ENCODE measurements at regions not wholly inside any gene's neighbourhood (a gene's known extent, or its start where the extent isn't known, plus 50 kb on each side); places are given as distances from the start of the nearest gene placed in this dataset.

GRCh38 chr4:4694296-4694772 lies 152.5 kb upstream of the STX18 start:
- TF ChIP-seq CTCF (IDR thresholded peaks at IDR 0.05) (no peak), POLR2AphosphoS5 (IDR thresholded peaks at IDR 0.05) (no peak)
